ENCODE measurements at regions not wholly inside any gene's neighbourhood (a gene's known extent, or its start where the extent isn't known, plus 50 kb on each side); places are given as distances from the start of the nearest gene placed in this dataset.

- no peak for DNase-seq (ENCODE audit: low read depth, low spot score)
- Histone ChIP-seq H3K4me3 (ENCODE audit: low read depth, low read length) (no peak overlapping the region), H3K27ac (ENCODE audit: low read depth, low read length) (no peak overlapping the region), H3K9me3 (ENCODE audit: control insufficient read depth, insufficient read depth, low read length) (no peaks in the 10 kb centered on the region), H3K27me3 (ENCODE audit: control insufficient read depth, insufficient read depth, low read length) (no peaks in the 10 kb centered on the region)
- ChIA-PET POLR2A (no interaction called here), CTCF (interaction anchor here (0.6 kb wide), 1 partner anchor 160 kb away, joined by 5 read pairs; no protein-coding TSS in a partner anchor)
- TF ChIP-seq CTCF (IDR thresholded peaks at IDR 0.05; ENCODE audit: low read depth, low read length) = no peak
Measured at GRCh38 chr10:35722636-35723035, 80.5 kb upstream of the FZD8 start.

- no peak for DNase-seq (ENCODE audit: low read depth, low spot score)
- CTCF ChIA-PET = interaction anchor here (0.6 kb wide), 1 partner anchor 159 kb away, joined by 5 read pairs; no protein-coding TSS in a partner anchor
- no peak for TF ChIP-seq CTCF (IDR thresholded peaks at IDR 0.05; ENCODE audit: low read depth, low read length)
- POLR2A ChIA-PET = no interaction called here
- H3K27me3 ChIP-seq (ENCODE audit: control insufficient read depth, insufficient read depth, low read length) = no peaks in the 10 kb centered on the region
- H3K4me3 ChIP-seq (ENCODE audit: low read depth, low read length) = no peak overlapping the region
- H3K27ac ChIP-seq (ENCODE audit: low read depth, low read length) = no peak overlapping the region
- H3K9me3 ChIP-seq (ENCODE audit: control insufficient read depth, insufficient read depth, low read length) = no peaks in the 10 kb centered on the region
Measured at GRCh38 chr10:35722226-35722625, 80.1 kb upstream of the FZD8 start.

GRCh38 chr10:35720366-35720765 lies 78.3 kb upstream of the FZD8 start:
- Histone ChIP-seq H3K4me3 (ENCODE audit: low read depth, low read length) (no peak overlapping the region), H3K9me3 (ENCODE audit: control insufficient read depth, insufficient read depth, low read length) (no peaks in the 10 kb centered on the region), H3K27me3 (ENCODE audit: control insufficient read depth, insufficient read depth, low read length) (no peaks in the 10 kb centered on the region), H3K27ac (ENCODE audit: low read depth, low read length) (no peak overlapping the region)
- CTCF ChIA-PET = no interaction called here
- no peak for DNase-seq (ENCODE audit: low read depth, low spot score)
- POLR2A ChIA-PET = no interaction called here
- TF ChIP-seq CTCF (IDR thresholded peaks at IDR 0.05; ENCODE audit: low read depth, low read length) = no peak

GRCh38 chr10:35716776-35717175 lies 74.7 kb upstream of the FZD8 start:
- Histone ChIP-seq H3K4me3 (ENCODE audit: low read depth, low read length) (no peak overlapping the region), H3K9me3 (ENCODE audit: control insufficient read depth, insufficient read depth, low read length) (no peaks in the 10 kb centered on the region), H3K27ac (ENCODE audit: low read depth, low read length) (no peak overlapping the region), H3K27me3 (ENCODE audit: control insufficient read depth, insufficient read depth, low read length) (peaks cover 2% of the 10 kb centered on the region)
- ChIA-PET CTCF (no interaction called here), POLR2A (no interaction called here)
- TF ChIP-seq CTCF (IDR thresholded peaks at IDR 0.05; ENCODE audit: low read depth, low read length) = no peak
- DNase-seq (ENCODE audit: low read depth, low spot score) = no peak

GRCh38 chr10:35712486-35712885 lies 70.4 kb upstream of the FZD8 start:
- H3K9me3 ChIP-seq (ENCODE audit: control insufficient read depth, insufficient read depth, low read length) = no peaks in the 10 kb centered on the region
- TF ChIP-seq CTCF (IDR thresholded peaks at IDR 0.05; ENCODE audit: low read depth, low read length) = no peak
- H3K27ac ChIP-seq (ENCODE audit: low read depth, low read length) = no peak overlapping the region
- no peak for DNase-seq (ENCODE audit: low read depth, low spot score)
- CTCF ChIA-PET = no interaction called here
- H3K4me3 ChIP-seq (ENCODE audit: low read depth, low read length) = no peak overlapping the region
- peaks cover 2% of the 10 kb centered on the region for H3K27me3 ChIP-seq (ENCODE audit: control insufficient read depth, insufficient read depth, low read length)
- POLR2A ChIA-PET = no interaction called here
